ENCODE measurements at regions not wholly inside any gene's neighbourhood (a gene's known extent, or its start where the extent isn't known, plus 50 kb on each side); places are given as distances from the start of the nearest gene placed in this dataset.

- Histone ChIP-seq H3K27ac (no peak overlapping the region), H3K36me3 (no peaks in the 10 kb centered on the region), H3K4me3 (no peak overlapping the region), H3K4me1 (no peaks in the 10 kb centered on the region), H3K9me3 (no peaks in the 10 kb centered on the region), H3K27me3 (no peaks in the 10 kb centered on the region)
- ATAC-seq (no peak), DNase-seq (no peak)
- intact Hi-C loops (cut with DNase I): no loop called here
- TF ChIP-seq CTCF (IDR thresholded peaks at IDR 0.05): no peak
- TF ChIP-seq POLR2A (IDR thresholded peaks at IDR 0.05): no peak
- 64% methylated on average over 4 of the region's 4 CpGs for WGBS (ENCODE audit: insufficient coverage, low coverage, low lambda C conversion rate, missing lambda C conversion rate)
Observed at GRCh38 chr1:229033480-229033879, 237.4 kb upstream of the RAB4A start.

- no peak for DNase-seq
- Histone ChIP-seq H3K36me3 (no peaks in the 10 kb centered on the region), H3K27me3 (no peaks in the 10 kb centered on the region), H3K27ac (no peak overlapping the region), H3K4me1 (no peaks in the 10 kb centered on the region), H3K9me3 (no peaks in the 10 kb centered on the region), H3K4me3 (no peak overlapping the region)
- ATAC-seq: no peak
- 93% methylated on average over 3 of the region's 3 CpGs for WGBS (ENCODE audit: insufficient coverage, low coverage, low lambda C conversion rate, missing lambda C conversion rate)
- intact Hi-C loops (cut with DNase I): no loop called here
- TF ChIP-seq CTCF (IDR thresholded peaks at IDR 0.05): no peak
Observed at GRCh38 chr1:229034342-229034741, 236.6 kb upstream of the RAB4A start.

GRCh38 chr1:229035054-229035747, 235.7 kb upstream of the RAB4A start:
- 79% methylated on average over 6 of the region's 6 CpGs for WGBS (ENCODE audit: insufficient coverage, low coverage, low lambda C conversion rate, missing lambda C conversion rate)
- H3K4me3 ChIP-seq: no peak overlapping the region
- no peaks in the 10 kb centered on the region for H3K27me3 ChIP-seq
- H3K36me3 ChIP-seq: no peaks in the 10 kb centered on the region
- TF ChIP-seq POLR2A (IDR thresholded peaks at IDR 0.05) (no peak), CTCF (IDR thresholded peaks at IDR 0.05) (no peak)
- ATAC-seq: no peak
- intact Hi-C loops (cut with DNase I): no loop called here
- no peak overlapping the region for H3K27ac ChIP-seq
- no peak for DNase-seq
- H3K9me3 ChIP-seq: no peaks in the 10 kb centered on the region
- H3K4me1 ChIP-seq: no peaks in the 10 kb centered on the region

- Histone ChIP-seq H3K27me3 (no peaks in the 10 kb centered on the region), H3K4me1 (no peaks in the 10 kb centered on the region), H3K27ac (no peak overlapping the region), H3K36me3 (no peaks in the 10 kb centered on the region), H3K4me3 (no peak overlapping the region), H3K9me3 (no peaks in the 10 kb centered on the region)
- ATAC-seq (no peak), DNase-seq (no peak)
- intact Hi-C loops (cut with DNase I): no loop called here
- 53% methylated on average over 2 of the region's 2 CpGs for WGBS (ENCODE audit: insufficient coverage, low coverage, low lambda C conversion rate, missing lambda C conversion rate)
- no peak for TF ChIP-seq CTCF (IDR thresholded peaks at IDR 0.05)
Observed at GRCh38 chr1:229035748-229036082, 235.2 kb upstream of the RAB4A start.

Measured in right lobe of liver (tissue), 6 donors.